CD14-positive monocyte (primary cell): ENCODE measurements at regions not wholly inside any gene's neighbourhood (a gene's known extent, or its start where the extent isn't known, plus 50 kb on each side); places are given as distances from the start of the nearest gene placed in this dataset.

Source experiments
- DNase-seq, 3 donors: peaks; one replicate each; pipeline ENCODE4 v3.0.0-alpha.2; 2011 to 2022
- H2AFZ ChIP-seq: 2 replicates; pipeline ENCODE4 v1.6.0; 2012; ENCODE audit warnings: mild to moderate bottlenecking, low read depth, low read length, inconsistent platforms; ENCODE audit not compliant: insufficient read depth, poor library complexity, severe bottlenecking
- H3K27ac ChIP-seq, 2 donors: 1 replicate in 1 of 2; 2 replicates in 1 of 2; pipeline ENCODE4 v1.5.1; 2012 to 2013; ENCODE audit warnings: low read length in 2 of 2, control low read depth in 1 of 2, inconsistent platforms in 1 of 2, low read depth in 1 of 2, mild to moderate bottlenecking in 1 of 2
- H3K27me3 ChIP-seq, 2 donors: one replicate each; pipeline versions ENCODE4 v1.6.0 to v1.6.1; 2011 to 2013; ENCODE audit warnings: low read length in 2 of 2; ENCODE audit not compliant: control insufficient read depth in 2 of 2, insufficient read depth in 2 of 2
- H3K36me3 ChIP-seq, 2 donors: replicated peaks in 1 of 2; 1 replicate in 1 of 2; 2 replicates in 1 of 2; pipeline versions ENCODE4 v1.5.1 to v1.6.1; 2012 to 2013; ENCODE audit warnings: low read length in 2 of 2, control low read depth in 1 of 2, inconsistent platforms in 1 of 2, mild to moderate bottlenecking in 1 of 2; ENCODE audit not compliant: insufficient read depth in 2 of 2, control insufficient read depth in 1 of 2
- H3K4me1 ChIP-seq, 2 donors: 1 replicate in 1 of 2; 2 replicates in 1 of 2; pipeline versions ENCODE4 v1.5.1 to v1.6.1; 2012 to 2013; ENCODE audit warnings: low read length in 2 of 2, control low read depth in 1 of 2, inconsistent platforms in 1 of 2, mild to moderate bottlenecking in 1 of 2, moderate library complexity in 1 of 2; ENCODE audit not compliant: insufficient read depth in 2 of 2, control insufficient read depth in 1 of 2
- H3K4me2 ChIP-seq: replicated peaks from 2 replicates; pipeline ENCODE3; 2012; ENCODE audit warnings: low read length, moderate library complexity, mild to moderate bottlenecking; ENCODE audit not compliant: poor library complexity, severe bottlenecking; ENCODE audit errors: extremely low read depth
- H3K4me3 ChIP-seq, 3 experiments: fragments of 200-600 bp in 1 of 3; sonication (generic) in 1 of 3; replicated peaks in 1 of 3; 1 replicate in 2 of 3; 2 replicates in 1 of 3; pipeline ENCODE4 v1.5.1; 2011 to 2013; ENCODE audit warnings: low read length in 3 of 3, mild to moderate bottlenecking in 3 of 3, control low read depth in 2 of 3, low read depth in 2 of 3, inconsistent platforms in 1 of 3, moderate library complexity in 1 of 3
- H3K79me2 ChIP-seq: 2 replicates; pipeline ENCODE4 v1.6.0; 2012; ENCODE audit warnings: mild to moderate bottlenecking, control low read depth, inconsistent platforms, low read length, moderate library complexity; ENCODE audit not compliant: insufficient read depth
- H3K9ac ChIP-seq: 2 replicates; pipeline ENCODE4 v1.6.0; 2017; ENCODE audit warnings: low read length, mild to moderate bottlenecking; ENCODE audit not compliant: insufficient read depth, poor library complexity, severe bottlenecking
- H3K9me3 ChIP-seq, 2 donors: replicated peaks in 1 of 2; 1 replicate in 1 of 2; 2 replicates in 1 of 2; pipeline versions ENCODE4 v1.5.1 to v1.6.1; 2012 to 2013; ENCODE audit warnings: low read length in 2 of 2, control low read depth in 1 of 2; ENCODE audit not compliant: control insufficient read depth in 1 of 2, insufficient read depth in 1 of 2
- H4K20me1 ChIP-seq: 2 replicates; pipeline ENCODE4 v1.6.0; 2012; ENCODE audit warnings: mild to moderate bottlenecking, low read length, control low read depth, moderate library complexity; ENCODE audit not compliant: insufficient read depth
- H3K27ac Mint-ChIP-seq, 7 donors: one replicate each; pipeline ENCODE4 v1.8.0; 2020; ENCODE audit warnings: mild to moderate bottlenecking in 7 of 7, mixed read lengths in 7 of 7, moderate library complexity in 6 of 7, inconsistent platforms in 2 of 7
- H3K27me3 Mint-ChIP-seq, 3 donors: one replicate each; pipeline ENCODE4 v1.8.0; 2021 to 2022; ENCODE audit warnings: low read depth in 3 of 3, mild to moderate bottlenecking in 3 of 3, mixed read lengths in 3 of 3, moderate library complexity in 3 of 3, inconsistent platforms in 1 of 3
- H3K36me3 Mint-ChIP-seq, 2 donors: one replicate each; pipeline ENCODE4 v1.8.0; 2020; ENCODE audit warnings: mixed read lengths in 2 of 2, inconsistent platforms in 1 of 2, mild to moderate bottlenecking in 1 of 2
- H3K4me1 Mint-ChIP-seq: one replicate; pipeline ENCODE4 v1.8.0; 2020; ENCODE audit warnings: mild to moderate bottlenecking, mixed read lengths
- H3K4me3 Mint-ChIP-seq, 2 donors: one replicate each; pipeline ENCODE4 v1.8.0; 2020; ENCODE audit warnings: mild to moderate bottlenecking in 2 of 2, mixed read lengths in 2 of 2, moderate library complexity in 1 of 2
- H3K9me3 Mint-ChIP-seq, 7 donors: one replicate each; pipeline ENCODE4 v1.8.0; 2020 to 2022; ENCODE audit warnings: mixed read lengths in 7 of 7, mild to moderate bottlenecking in 6 of 7, moderate library complexity in 6 of 7, inconsistent platforms in 2 of 7
- CTCF ChIP-seq: fragments of 200-600 bp; IDR thresholded peaks from one replicate; pipeline ENCODE4 v1.8.0; 2022; ENCODE audit warnings: antibody characterized with exemption, mild to moderate bottlenecking
- WGBS: methylation state at CpG from one replicate; pipeline ENCODE4 v1.1.5; 2013; ENCODE audit warnings: missing lambda C conversion rate; ENCODE audit not compliant: insufficient coverage; 5-methylcytosine and 5-hydroxymethylcytosine counted together
- intact Hi-C, 2 donors: fragments of 100-400 bp; cut with micrococcal nuclease; formaldehyde crosslinking; loops; one replicate each; pipeline versions ENCODE4 v1.15.0 to v1.15.1; 2023

- no peaks in the 10 kb centered on the region for H3K4me1 ChIP-seq
- Mint-ChIP-seq H3K27me3 (no peaks in the 10 kb centered on the region), H3K27ac (no peak overlapping the region), H3K4me1 (peaks cover 12% of the 10 kb centered on the region), H3K9me3 (peaks cover 0 to 8% (median 5%) of the 10 kb centered on the region in 7 donors), H3K36me3 (no peaks in the 10 kb centered on the region), H3K4me3 (no peak overlapping the region)
- no peak overlapping the region for H3K9ac ChIP-seq
- no peak overlapping the region for H2AFZ ChIP-seq
- peaks cover 0 to 4% of the 10 kb centered on the region in 2 donors for H3K9me3 ChIP-seq
- no peak overlapping the region for H3K4me3 ChIP-seq
- intact Hi-C loops, result no loop called here
- no peak for DNase-seq
- no peaks in the 10 kb centered on the region for H3K79me2 ChIP-seq
- no peaks in the 10 kb centered on the region for H4K20me1 ChIP-seq
- H3K4me2 ChIP-seq, result no peak overlapping the region
- no peak overlapping the region for H3K27ac ChIP-seq
- H3K36me3 ChIP-seq, result no peaks in the 10 kb centered on the region
- H3K27me3 ChIP-seq, result no peaks in the 10 kb centered on the region
- 100% methylated on average over 3 of the region's 3 CpGs for WGBS
- no peak for TF ChIP-seq CTCF
Observed at GRCh38 chr20:17794400-17794799, 94.6 kb downstream of the BANF2 start.

- Mint-ChIP-seq H3K27me3 (no peaks in the 10 kb centered on the region), H3K4me1 (peaks cover 12% of the 10 kb centered on the region), H3K9me3 (peaks cover 0 to 5% (median 3%) of the 10 kb centered on the region in 7 donors), H3K27ac (no peak overlapping the region), H3K36me3 (no peaks in the 10 kb centered on the region), H3K4me3 (no peak overlapping the region)
- intact Hi-C loops, result no loop called here
- Histone ChIP-seq H3K79me2 (no peaks in the 10 kb centered on the region), H3K4me3 (no peak overlapping the region), H2AFZ (no peak overlapping the region), H3K9me3 (peaks cover 0 to 2% of the 10 kb centered on the region in 2 donors), H3K4me1 (no peaks in the 10 kb centered on the region), H3K27me3 (no peaks in the 10 kb centered on the region), H3K4me2 (no peak overlapping the region), H4K20me1 (no peaks in the 10 kb centered on the region), H3K27ac (no peak overlapping the region), H3K36me3 (no peaks in the 10 kb centered on the region), H3K9ac (no peak overlapping the region)
- no peak for TF ChIP-seq CTCF
- no CpG with 5 or more reads among the region's 2 CpGs for WGBS
- no peak for DNase-seq
Observed at GRCh38 chr20:17793986-17794385, 94.2 kb downstream of the BANF2 start.
